GM12874 (cell line): ENCODE measurements at regions not wholly inside any gene's neighbourhood (a gene's known extent, or its start where the extent isn't known, plus 50 kb on each side); places are given as distances from the start of the nearest gene placed in this dataset.

Experiments
- TF ChIP-seq, protein P1 (sequence below): IDR thresholded peaks from 2 replicates; pipeline ENCODE4 v1.5.1; 2011; ENCODE audit warnings: low read depth, mild to moderate bottlenecking, control low read depth, low read length, moderate library complexity; ENCODE audit not compliant: insufficient read depth

DNA sequence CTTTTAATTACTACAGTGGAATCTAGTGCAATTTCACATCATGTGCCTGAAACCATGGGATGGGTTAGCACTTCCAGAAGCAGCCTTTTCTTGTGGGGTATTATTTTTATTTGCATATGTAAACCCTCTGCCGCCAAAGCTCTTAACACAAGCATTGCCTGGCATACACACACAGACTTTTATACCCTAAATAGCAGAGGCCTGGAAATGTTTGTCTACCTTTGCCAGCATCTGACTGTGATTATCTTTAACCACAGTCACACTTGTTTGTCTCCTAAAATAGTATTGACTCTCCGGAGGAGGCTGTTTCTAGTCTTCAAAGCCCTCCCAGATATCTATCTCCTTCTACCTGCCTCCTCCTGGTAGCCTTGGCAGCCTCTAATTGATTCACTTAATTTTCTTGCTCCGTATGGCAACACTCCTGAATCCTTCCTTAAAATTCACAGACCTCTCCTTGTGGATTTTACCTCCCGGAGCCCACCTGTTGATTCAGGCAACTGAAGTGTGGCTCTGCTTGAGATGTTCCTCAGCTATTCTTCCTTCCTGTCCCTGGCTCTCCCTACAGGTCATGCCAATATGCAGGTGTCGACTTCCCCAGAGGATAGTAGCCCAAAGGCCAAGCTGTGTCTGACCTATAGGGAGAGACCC, 127.1 kb upstream of the UMPS start:
- TF ChIP-seq, protein P1, sequence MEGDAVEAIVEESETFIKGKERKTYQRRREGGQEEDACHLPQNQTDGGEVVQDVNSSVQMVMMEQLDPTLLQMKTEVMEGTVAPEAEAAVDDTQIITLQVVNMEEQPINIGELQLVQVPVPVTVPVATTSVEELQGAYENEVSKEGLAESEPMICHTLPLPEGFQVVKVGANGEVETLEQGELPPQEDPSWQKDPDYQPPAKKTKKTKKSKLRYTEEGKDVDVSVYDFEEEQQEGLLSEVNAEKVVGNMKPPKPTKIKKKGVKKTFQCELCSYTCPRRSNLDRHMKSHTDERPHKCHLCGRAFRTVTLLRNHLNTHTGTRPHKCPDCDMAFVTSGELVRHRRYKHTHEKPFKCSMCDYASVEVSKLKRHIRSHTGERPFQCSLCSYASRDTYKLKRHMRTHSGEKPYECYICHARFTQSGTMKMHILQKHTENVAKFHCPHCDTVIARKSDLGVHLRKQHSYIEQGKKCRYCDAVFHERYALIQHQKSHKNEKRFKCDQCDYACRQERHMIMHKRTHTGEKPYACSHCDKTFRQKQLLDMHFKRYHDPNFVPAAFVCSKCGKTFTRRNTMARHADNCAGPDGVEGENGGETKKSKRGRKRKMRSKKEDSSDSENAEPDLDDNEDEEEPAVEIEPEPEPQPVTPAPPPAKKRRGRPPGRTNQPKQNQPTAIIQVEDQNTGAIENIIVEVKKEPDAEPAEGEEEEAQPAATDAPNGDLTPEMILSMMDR, result no peak

DNA sequence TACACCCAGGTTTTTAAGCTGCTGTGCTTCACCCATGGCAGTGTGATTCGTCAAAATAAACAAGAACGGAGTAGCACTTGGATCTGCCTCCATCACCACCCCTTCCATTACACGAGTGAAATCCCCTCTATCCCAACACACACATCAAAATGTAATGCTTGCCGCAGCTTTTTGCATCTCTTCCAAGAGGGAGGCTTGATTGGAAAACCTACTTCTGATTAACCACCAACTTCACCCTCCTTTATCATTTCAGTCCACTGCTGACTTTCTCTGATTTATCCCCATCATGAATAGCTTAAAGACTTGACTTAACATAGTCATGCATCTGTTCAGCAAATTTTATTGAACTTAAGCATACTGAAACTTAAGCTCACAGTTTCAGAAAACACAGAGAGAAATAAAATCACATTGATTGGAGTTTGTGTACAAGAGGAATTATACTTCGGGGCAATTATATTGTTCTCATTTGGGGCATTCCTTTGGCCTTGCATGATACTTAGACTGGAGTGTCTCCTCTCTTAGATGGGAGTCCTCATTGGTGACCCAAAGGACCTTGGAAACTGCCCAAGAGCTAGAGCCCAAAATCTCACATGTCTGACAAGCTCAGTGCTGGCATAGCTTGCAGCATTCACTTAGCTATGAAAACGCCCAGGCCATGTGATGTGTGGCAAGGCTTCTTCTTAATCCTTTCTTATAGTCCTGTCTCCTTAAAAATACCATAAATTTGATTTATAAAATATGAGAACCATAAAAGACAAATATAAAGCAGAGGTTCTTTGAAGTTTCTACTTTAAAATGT, 124.3 kb upstream of the UMPS start:
- TF ChIP-seq, protein P1, result no peak

DNA sequence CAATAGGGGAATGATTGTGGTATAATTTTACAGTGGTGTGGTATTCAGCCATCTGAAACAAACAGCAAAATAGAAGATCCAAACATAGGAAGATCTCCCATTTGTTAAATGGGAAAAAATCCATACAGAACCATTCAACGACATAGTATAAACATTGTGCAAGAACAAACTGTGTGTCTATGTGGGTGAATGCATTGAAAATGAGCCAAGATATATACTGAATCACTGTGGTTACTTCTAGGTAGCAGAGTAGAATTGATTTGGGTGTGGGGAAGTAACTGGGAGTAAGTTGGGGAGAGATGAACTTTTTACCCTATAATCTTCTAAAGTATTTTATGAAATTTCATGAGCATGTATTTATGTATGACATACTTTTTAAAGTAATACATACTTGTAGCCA, 123.1 kb upstream of the UMPS start:
- TF ChIP-seq, protein P1, result no peak

DNA sequence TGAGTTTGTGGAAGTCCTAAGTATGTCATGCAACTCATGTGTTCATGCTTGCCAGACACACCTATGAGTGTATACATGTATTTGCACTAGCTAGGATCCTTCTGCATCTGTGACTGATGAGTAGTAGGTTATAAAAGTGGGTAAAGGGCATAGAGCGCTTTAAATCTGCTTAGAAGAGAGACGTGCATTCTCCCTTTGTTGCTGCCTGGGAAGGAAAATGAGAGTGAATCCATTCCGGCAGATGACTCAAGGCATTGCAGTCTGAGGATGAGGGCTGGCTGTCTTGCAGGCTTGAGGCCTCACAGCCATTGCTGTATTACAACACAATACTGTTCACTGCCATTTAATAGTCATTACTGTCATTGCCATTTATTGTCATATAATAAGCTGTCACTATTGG, 120.8 kb upstream of the UMPS start:
- TF ChIP-seq, protein P1, result no peak

DNA sequence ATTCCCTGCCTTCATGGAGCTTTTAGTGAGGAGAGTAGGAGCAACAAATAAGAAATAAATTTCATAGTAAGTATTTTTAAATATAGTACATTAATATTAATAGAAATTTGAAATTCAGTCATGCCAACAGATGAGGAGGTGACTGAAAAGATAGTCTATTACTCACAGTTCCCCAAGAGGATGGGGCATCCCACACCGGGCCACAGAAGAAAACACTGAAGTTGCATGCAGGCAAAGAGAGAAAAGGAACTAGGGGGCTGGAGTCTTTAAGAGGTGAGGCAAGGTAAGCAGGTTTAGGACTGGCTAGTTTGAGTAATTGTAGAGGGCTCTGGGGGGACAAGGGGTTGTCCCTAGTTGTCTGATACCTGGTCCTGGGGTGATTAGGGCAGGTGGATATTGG, 120.1 kb upstream of the UMPS start:
- TF ChIP-seq, protein P1, result no peak

DNA sequence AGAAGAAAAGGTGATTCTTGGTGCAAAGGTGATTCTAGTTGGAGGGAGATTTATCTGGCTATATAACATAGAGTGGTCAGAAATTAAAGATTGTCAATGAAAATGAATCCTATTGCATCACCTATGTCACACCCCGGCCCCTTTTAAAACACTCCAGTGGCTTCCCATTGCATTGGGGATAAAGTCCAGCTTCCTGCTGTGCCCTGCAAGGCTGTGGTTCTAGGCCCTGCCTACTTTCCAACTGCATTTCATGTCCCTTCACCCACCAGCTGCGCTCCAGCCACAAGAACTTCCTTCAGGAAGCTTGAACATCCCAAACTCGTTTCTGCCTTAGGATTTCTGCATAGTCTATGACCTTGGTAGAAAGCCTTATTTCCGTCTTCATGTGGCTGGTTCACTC, 118.7 kb upstream of the UMPS start:
- TF ChIP-seq, protein P1, result no peak

DNA sequence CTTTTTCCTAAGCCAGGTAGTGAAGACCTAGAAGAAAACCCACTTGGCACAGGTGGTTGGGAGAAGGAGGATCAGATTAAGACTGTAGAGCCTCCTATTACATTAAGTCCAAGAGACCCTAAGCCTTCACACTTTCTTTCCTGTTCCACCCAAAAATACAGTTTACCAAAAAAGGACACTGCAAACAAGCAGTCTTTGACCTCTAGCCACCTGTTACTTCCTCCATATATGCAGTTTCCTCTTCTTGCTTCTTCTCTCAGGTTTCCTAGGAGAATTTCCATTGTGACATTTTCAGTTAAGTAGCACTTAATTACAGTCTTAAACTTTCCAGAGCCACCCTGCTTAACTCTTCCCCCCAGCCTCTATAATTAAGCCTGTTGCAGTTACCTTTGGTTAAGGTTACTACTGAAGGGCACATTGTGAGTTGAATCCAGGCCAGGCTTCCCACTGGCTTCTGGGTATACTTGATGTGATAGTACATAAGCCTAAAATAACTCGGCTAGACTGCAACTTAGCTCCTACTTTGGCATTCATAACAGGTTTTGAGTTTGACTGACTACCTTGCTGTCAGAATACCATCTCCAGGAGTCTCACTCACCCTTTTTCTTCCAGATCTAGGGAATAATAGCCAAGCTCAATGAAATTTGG, 114.2 kb upstream of the UMPS start:
- TF ChIP-seq, protein P1, result no peak
